Upper lobe of left lung (tissue), 6 donors: ENCODE measurements at regions not wholly inside any gene's neighbourhood (a gene's known extent, or its start where the extent isn't known, plus 50 kb on each side); places are given as distances from the start of the nearest gene placed in this dataset.

Source experiments
- ATAC-seq, 2 donors: fragments of 200-7000 bp; cut with Tn5 transposase; one replicate each; pipeline ENCODE4 v1.9.1; 2022; ENCODE audit warnings: mild to moderate bottlenecking in 2 of 2, moderate library complexity in 2 of 2; ENCODE audit not compliant: low FRiP score in 2 of 2
- DNase-seq, 2 donors: peaks; one replicate each; pipeline ENCODE4 v3.0.0-alpha.2; 2019 to 2020
- H3K27ac ChIP-seq, 4 donors: fragments of 200-600 bp; sonication (generic); one replicate each; pipeline ENCODE4 v1.5.1; 2016 to 2019
- H3K27me3 ChIP-seq, 4 donors: fragments of 200-600 bp; sonication (generic); one replicate each; pipeline ENCODE4 v1.5.1; 2017 to 2019
- H3K36me3 ChIP-seq, 4 donors: fragments of 200-600 bp; sonication (generic); one replicate each; pipeline ENCODE4 v1.5.1; 2016 to 2019
- H3K4me1 ChIP-seq, 4 donors: fragments of 200-600 bp; sonication (generic); one replicate each; pipeline ENCODE4 v1.5.1; 2018 to 2019
- H3K4me3 ChIP-seq, 4 donors: fragments of 200-600 bp; sonication (generic); one replicate each; pipeline ENCODE4 v1.5.1; 2017 to 2019; ENCODE audit warnings: mild to moderate bottlenecking in 2 of 4, moderate library complexity in 1 of 4
- H3K9me3 ChIP-seq, 4 donors: fragments of 200-600 bp; sonication (generic); one replicate each; pipeline ENCODE4 v1.5.1; 2018 to 2019
- CTCF ChIP-seq, 6 experiments: fragments of 450-650 bp in 4 of 6; fragments of 200-600 bp in 2 of 6; sonication (generic) in 2 of 6; IDR thresholded peaks; one replicate each; pipeline ENCODE4 v1.5.1; 2016 to 2019; ENCODE audit warnings: antibody characterized with exemption in 6 of 6
- EP300 ChIP-seq, 4 donors: sonication (generic); formaldehyde crosslinking; IDR thresholded peaks; one replicate each; pipeline ENCODE4 v1.5.1; 2017; ENCODE audit warnings: antibody characterized with exemption in 4 of 4, control low read depth in 2 of 4
- POLR2A ChIP-seq, 4 donors: fragments of 450-650 bp; IDR thresholded peaks; one replicate each; pipeline ENCODE4 v1.5.1; 2016 to 2017; ENCODE audit warnings: antibody characterized with exemption in 4 of 4, mild to moderate bottlenecking in 2 of 4
- POLR2AphosphoS5 ChIP-seq, 2 donors: sonication (generic); formaldehyde crosslinking; IDR thresholded peaks; one replicate each; pipeline ENCODE4 v1.5.1; 2017; ENCODE audit warnings: antibody characterized with exemption in 2 of 2
- WGBS, 2 donors: methylation state at CpG; one replicate each; pipeline ENCODE4 v1.1.5; 2017 to 2018; 5-methylcytosine and 5-hydroxymethylcytosine counted together
- donor health status: DM: no; HTN: no; CAD: no; lungs with moderate emphysema.
- donor health status: DM: no; HTN: yes; CAD: no; lungs with severe emphysema.

- no peak for TF ChIP-seq POLR2AphosphoS5 (IDR thresholded peaks at IDR 0.05)
- TF ChIP-seq CTCF (IDR thresholded peaks at IDR 0.05), result no peak
- no peak for TF ChIP-seq EP300 (IDR thresholded peaks at IDR 0.05)
- TF ChIP-seq POLR2A (IDR thresholded peaks at IDR 0.05), result no peak
- Histone ChIP-seq H3K4me3 (no peak overlapping the region), H3K4me1 (no peaks in the 10 kb centered on the region), H3K27me3 (no peaks in the 10 kb centered on the region), H3K36me3 (no peaks in the 10 kb centered on the region), H3K27ac (no peak overlapping the region), H3K9me3 (peaks cover 0 to 8% (median 2%) of the 10 kb centered on the region in 4 donors)
- ATAC-seq, result no peak
- WGBS, 2 donors, result 64 to 68% methylated on average over 1 of the region's 1 CpG
- no peak for DNase-seq
Observed at GRCh38 chr3:973340-973739, 119.5 kb upstream of the CNTN6 start.

- no peak overlapping the region for H3K4me3 ChIP-seq
- ATAC-seq (no peak), DNase-seq (no peak)
- H3K27ac ChIP-seq, result no peak overlapping the region
- WGBS, 2 donors, result 80 to 83% methylated on average over 5 of the region's 5 CpGs
- TF ChIP-seq POLR2AphosphoS5 (IDR thresholded peaks at IDR 0.05) (no peak), CTCF (IDR thresholded peaks at IDR 0.05) (no peak), EP300 (IDR thresholded peaks at IDR 0.05) (no peak), POLR2A (IDR thresholded peaks at IDR 0.05) (no peak)
- no peaks in the 10 kb centered on the region for H3K27me3 ChIP-seq
- no peaks in the 10 kb centered on the region for H3K4me1 ChIP-seq
- peaks cover 0 to 8% (median 2%) of the 10 kb centered on the region in 4 donors for H3K9me3 ChIP-seq
- no peaks in the 10 kb centered on the region for H3K36me3 ChIP-seq
Observed at GRCh38 chr3:976006-976405, 116.8 kb upstream of the CNTN6 start.

GRCh38 chr3:981156-981555 is 111.7 kb upstream of the CNTN6 start:
- no peaks in the 10 kb centered on the region for H3K9me3 ChIP-seq
- no peaks in the 10 kb centered on the region for H3K27me3 ChIP-seq
- no peaks in the 10 kb centered on the region for H3K36me3 ChIP-seq
- ATAC-seq, result no peak
- no peak overlapping the region for H3K4me3 ChIP-seq
- H3K4me1 ChIP-seq, result no peaks in the 10 kb centered on the region
- 89 to 90% methylated on average over 6 of the region's 6 CpGs for WGBS, 2 donors
- H3K27ac ChIP-seq, result no peak overlapping the region
- DNase-seq, result no peak
- TF ChIP-seq POLR2A (IDR thresholded peaks at IDR 0.05), result no peak
- no peak for TF ChIP-seq CTCF (IDR thresholded peaks at IDR 0.05)
- TF ChIP-seq POLR2AphosphoS5 (IDR thresholded peaks at IDR 0.05), result no peak
- TF ChIP-seq EP300 (IDR thresholded peaks at IDR 0.05), result no peak

GRCh38 chr3:988785-989184 is 104.0 kb upstream of the CNTN6 start:
- ATAC-seq, result no peak
- H3K9me3 ChIP-seq, result no peaks in the 10 kb centered on the region
- H3K27ac ChIP-seq, result no peak overlapping the region

More at GRCh38 chr3:988785-989184, 104.0 kb upstream of the CNTN6 start:
- Histone ChIP-seq H3K36me3 (no peaks in the 10 kb centered on the region), H3K4me1 (no peaks in the 10 kb centered on the region), H3K4me3 (no peak overlapping the region), H3K27me3 (no peaks in the 10 kb centered on the region)
- TF ChIP-seq CTCF (IDR thresholded peaks at IDR 0.05) (no peak), POLR2AphosphoS5 (IDR thresholded peaks at IDR 0.05) (no peak), EP300 (IDR thresholded peaks at IDR 0.05) (no peak), POLR2A (IDR thresholded peaks at IDR 0.05) (no peak)
- no peak for DNase-seq
- 50 to 71% methylated on average over 1 of the region's 1 CpG for WGBS, 2 donors
